PC-3 (cell line): ENCODE measurements at regions not wholly inside any gene's neighbourhood (a gene's known extent, or its start where the extent isn't known, plus 50 kb on each side); places are given as distances from the start of the nearest gene placed in this dataset.

Source experiments
- ATAC-seq: fragments of 200-7000 bp; cut with Tn5 transposase; 2 replicates; pipeline ENCODE4 v1.9.1; 2020; ENCODE audit warnings: mild to moderate bottlenecking, moderate library complexity
- BruUV-seq: library from RNA; stranded (reverse); fragments of 400-500 nt; replicated peaks from 2 replicates; lab custom pipeline; 2021; lab: Mats Ljungman, UMichigan
- CTCF ChIA-PET: fragments of 300-600 bp; sonication (Branson Sonifier 250); formaldehyde crosslinking; loops from one replicate; lab custom pipeline; 2022; ENCODE audit warnings: antibody characterized with exemption; lab: Charles Lee
- POLR2A ChIA-PET: fragments of 300-600 bp; sonication (Branson Sonifier 250); formaldehyde crosslinking; loops from one replicate; lab custom pipeline; 2022; ENCODE audit warnings: antibody characterized with exemption; ENCODE audit not compliant: unreplicated experiment; lab: Charles Lee
- DNase-seq: peaks from one replicate; pipeline ENCODE4 v3.0.0-alpha.2; 2015
- H2AFZ ChIP-seq: fragments of 300-600 bp; sonication (generic); 2 replicates; pipeline ENCODE4 v1.6.0; 2016; ENCODE audit warnings: antibody characterized with exemption, low read length
- H3F3A ChIP-seq: fragments of 300-600 bp; sonication (generic); one replicate; pipeline ENCODE4 v1.6.0; 2017; ENCODE audit warnings: antibody characterized with exemption, low read length, control low read depth, mild to moderate bottlenecking; ENCODE audit not compliant: unreplicated experiment
- H3K27ac ChIP-seq: fragments of 300-600 bp; sonication (generic); 2 replicates; pipeline ENCODE4 v1.5.1; 2016; ENCODE audit warnings: mild to moderate bottlenecking, low read length
- H3K27me3 ChIP-seq: fragments of 300-600 bp; sonication (generic); 2 replicates; pipeline ENCODE4 v1.6.1; 2016; ENCODE audit warnings: low read length, mixed read lengths
- H3K36me3 ChIP-seq: fragments of 300-600 bp; sonication (generic); 2 replicates; pipeline ENCODE4 v1.6.1; 2016; ENCODE audit warnings: low read depth, mixed run types, low read length, mixed read lengths
- H3K4me1 ChIP-seq: fragments of 300-600 bp; sonication (generic); 2 replicates; pipeline ENCODE4 v1.5.1; 2016; ENCODE audit warnings: low read length; ENCODE audit not compliant: insufficient read depth
- H3K4me2 ChIP-seq: fragments of 300-600 bp; sonication (generic); 2 replicates; pipeline ENCODE4 v1.6.0; 2016; ENCODE audit warnings: low read length
- H3K4me3 ChIP-seq: fragments of 300-600 bp; sonication (generic); 2 replicates; pipeline ENCODE4 v1.5.1; 2016; ENCODE audit warnings: mild to moderate bottlenecking, low read length, mixed read lengths
- H3K79me2 ChIP-seq: fragments of 300-600 bp; sonication (generic); 2 replicates; pipeline ENCODE4 v1.6.1; 2017; ENCODE audit warnings: low read length, mixed read lengths
- H3K9ac ChIP-seq: fragments of 300-600 bp; sonication (generic); 2 replicates; pipeline ENCODE4 v1.6.0; 2016; ENCODE audit warnings: mild to moderate bottlenecking, low read length
- H3K9me2 ChIP-seq: fragments of 300-600 bp; sonication (generic); replicated peaks from 2 replicates; pipeline ENCODE4 v1.6.1; 2016; ENCODE audit warnings: mixed run types, low read length, mixed read lengths
- H3K9me3 ChIP-seq: fragments of 300-600 bp; sonication (generic); 2 replicates; pipeline ENCODE4 v1.6.1; 2016; ENCODE audit warnings: low read length, mixed read lengths
- H4K20me1 ChIP-seq: fragments of 300-600 bp; sonication (generic); 2 replicates; pipeline ENCODE4 v1.6.1; 2016; ENCODE audit warnings: low read length, mixed read lengths
- CTCF ChIP-seq: fragments of 300-600 bp; sonication (generic); conservative IDR thresholded peaks from 2 replicates; pipeline ENCODE4 v1.5.1; 2017; ENCODE audit warnings: antibody characterized with exemption, low read depth, mild to moderate bottlenecking, low read length
- EZH2 ChIP-seq: fragments of 300-600 bp; sonication (generic); IDR thresholded peaks from one replicate; pipeline ENCODE4 v1.6.1; 2017; ENCODE audit warnings: antibody characterized with exemption, mild to moderate bottlenecking, low read length; ENCODE audit not compliant: unreplicated experiment
- EZH2phosphoT487 ChIP-seq: fragments of 300-600 bp; sonication (generic); IDR thresholded peaks from 2 replicates; pipeline ENCODE4 v1.6.1; 2018; ENCODE audit warnings: mild to moderate bottlenecking, antibody characterized with exemption, low read length, borderline replicate concordance
- intact Hi-C: fragments of 100-400 bp; cut with micrococcal nuclease; formaldehyde crosslinking; loops from 2 replicates; pipeline ENCODE4 v1.9.0; 2023

- POLR2A ChIA-PET, result interaction anchor here (0.6 kb wide), 1 partner anchor 940 kb away, joined by 23 read pairs; no protein-coding TSS in a partner anchor
- no peaks in the 10 kb centered on the region for H3K9me3 ChIP-seq
- no peak overlapping the region for H2AFZ ChIP-seq
- no peak overlapping the region for H3K27ac ChIP-seq
- ATAC-seq (no peak), DNase-seq (no peak)
- TF ChIP-seq CTCF, result no peak
- TF ChIP-seq EZH2, result no peak
- TF ChIP-seq EZH2phosphoT487, result no peak
- H3K4me2 ChIP-seq, result no peak overlapping the region
- no peak overlapping the region for H3K9ac ChIP-seq
- intact Hi-C loops, result no loop called here
- no peaks in the 10 kb centered on the region for H3K36me3 ChIP-seq
- H3F3A ChIP-seq, result no peaks in the 10 kb centered on the region
- H3K9me2 ChIP-seq, result no peaks in the 10 kb centered on the region
- no peaks in the 10 kb centered on the region for H4K20me1 ChIP-seq
- BruUV-seq, result no TSS peak
- CTCF ChIA-PET, result no interaction called here
- H3K27me3 ChIP-seq, result no peaks in the 10 kb centered on the region
- no peak overlapping the region for H3K4me3 ChIP-seq
- H3K79me2 ChIP-seq, result no peaks in the 10 kb centered on the region
- no peaks in the 10 kb centered on the region for H3K4me1 ChIP-seq
Observed at GRCh38 chr3:80470433-80470832, 702.6 kb upstream of the ROBO1 start.

- no peak overlapping the region for H2AFZ ChIP-seq
- no peak overlapping the region for H3K27ac ChIP-seq
- no peaks in the 10 kb centered on the region for H3K4me1 ChIP-seq
- H3F3A ChIP-seq, result no peaks in the 10 kb centered on the region
- H3K36me3 ChIP-seq, result no peaks in the 10 kb centered on the region
- H3K27me3 ChIP-seq, result no peaks in the 10 kb centered on the region
- ATAC-seq (no peak), DNase-seq (no peak)
- CTCF ChIA-PET, result no interaction called here
- H4K20me1 ChIP-seq, result no peaks in the 10 kb centered on the region
- intact Hi-C loops, result no loop called here
- H3K9me2 ChIP-seq, result no peaks in the 10 kb centered on the region
- H3K9ac ChIP-seq, result no peak overlapping the region
- no peaks in the 10 kb centered on the region for H3K79me2 ChIP-seq
- no peak for TF ChIP-seq EZH2
- TF ChIP-seq EZH2phosphoT487, result no peak
- TF ChIP-seq CTCF, result no peak
- no TSS peak for BruUV-seq
- no peaks in the 10 kb centered on the region for H3K9me3 ChIP-seq
- no peak overlapping the region for H3K4me3 ChIP-seq
- no peak overlapping the region for H3K4me2 ChIP-seq
- POLR2A ChIA-PET, result no interaction called here
Observed at GRCh38 chr3:80465746-80466145, 697.9 kb upstream of the ROBO1 start.

GRCh38 chr3:80451393-80451792 lies 683.6 kb upstream of the ROBO1 start:
- intact Hi-C loops, result no loop called here
- ATAC-seq, result no peak
- no peaks in the 10 kb centered on the region for H3K9me2 ChIP-seq
- no TSS peak for BruUV-seq
- H3F3A ChIP-seq, result no peaks in the 10 kb centered on the region
- no peaks in the 10 kb centered on the region for H3K9me3 ChIP-seq
- no peak overlapping the region for H3K9ac ChIP-seq
- H3K4me2 ChIP-seq, result no peak overlapping the region
- TF ChIP-seq EZH2 (no peak), EZH2phosphoT487 (no peak), CTCF (no peak)
- H2AFZ ChIP-seq, result no peak overlapping the region
- no peaks in the 10 kb centered on the region for H3K79me2 ChIP-seq
- ChIA-PET POLR2A (no interaction called here), CTCF (no interaction called here)
- H3K4me3 ChIP-seq, result no peak overlapping the region
- DNase-seq, result no peak
- no peaks in the 10 kb centered on the region for H4K20me1 ChIP-seq
- H3K27me3 ChIP-seq, result no peaks in the 10 kb centered on the region
- H3K36me3 ChIP-seq, result no peaks in the 10 kb centered on the region
- no peak overlapping the region for H3K27ac ChIP-seq
- H3K4me1 ChIP-seq, result no peaks in the 10 kb centered on the region
